D341Med (cell line): ENCODE measurements at regions not wholly inside any gene's neighbourhood (a gene's known extent, or its start where the extent isn't known, plus 50 kb on each side); places are given as distances from the start of the nearest gene placed in this dataset.
"Not testable (repeated sequence)": the region's sequence is repeated elsewhere in the genome, so short reads cannot be mapped to it uniquely, and the experiment has no call there.

ENCODE experiments used
- DNase-seq: peaks from one replicate; pipeline ENCODE4 v3.0.0; 2012; ENCODE audit warnings: low spot score

GRCh38 chr14:28323366-28323765 lies 443.2 kb upstream of the FOXG1 start:
- no peak for DNase-seq

- DNase-seq: no peak
Observed at GRCh38 chr14:28323951-28324741, 442.4 kb upstream of the FOXG1 start.

- DNase-seq: no peak
Observed at GRCh38 chr14:28340816-28341215, 425.8 kb upstream of the FOXG1 start.

GRCh38 chr14:28344381-28344780 lies 422.2 kb upstream of the FOXG1 start:
- no peak for DNase-seq

GRCh38 chr14:28348797-28349196 lies 417.8 kb upstream of the FOXG1 start:
- no peak for DNase-seq

- DNase-seq: no peak
Observed at GRCh38 chr14:28356819-28357218, 409.8 kb upstream of the FOXG1 start.

GRCh38 chr14:28361486-28361885 lies 405.1 kb upstream of the FOXG1 start:
- no peak for DNase-seq

- no peak for DNase-seq
Observed at GRCh38 chr14:28365510-28365909, 401.1 kb upstream of the FOXG1 start.

GRCh38 chr14:28373721-28374120 lies 392.9 kb upstream of the FOXG1 start:
- DNase-seq: no peak

GRCh38 chr14:28375295-28375694 lies 391.3 kb upstream of the FOXG1 start:
- peak; percentile 45 for DNase-seq

GRCh38 chr14:28381656-28382055 lies 384.9 kb upstream of the FOXG1 start:
- DNase-seq: no peak

GRCh38 chr14:28382444-28383190 lies 384.0 kb upstream of the FOXG1 start:
- no peak for DNase-seq

- no peak for DNase-seq
Observed at GRCh38 chr14:28398506-28398905, 368.1 kb upstream of the FOXG1 start.

- DNase-seq: not testable (repeated sequence)
Observed at GRCh38 chr14:28401705-28402104, 364.9 kb upstream of the FOXG1 start.

- no peak for DNase-seq
Observed at GRCh38 chr14:28406196-28406595, 360.4 kb upstream of the FOXG1 start.

- no peak for DNase-seq
Observed at GRCh38 chr14:28407031-28407825, 359.4 kb upstream of the FOXG1 start.

GRCh38 chr14:28407996-28408395 lies 358.6 kb upstream of the FOXG1 start:
- DNase-seq: no peak

- no peak for DNase-seq
Observed at GRCh38 chr14:28412077-28412476, 354.5 kb upstream of the FOXG1 start.

- DNase-seq: no peak
Observed at GRCh38 chr14:28426960-28427359, 339.6 kb upstream of the FOXG1 start.

GRCh38 chr14:28436821-28437220 lies 329.8 kb upstream of the FOXG1 start:
- DNase-seq: no peak

- no peak for DNase-seq
Observed at GRCh38 chr14:28461389-28461788, 305.2 kb upstream of the FOXG1 start.

GRCh38 chr14:28467611-28468010 lies 299.0 kb upstream of the FOXG1 start:
- DNase-seq: no peak
